ENCODE measurements at regions not wholly inside any gene's neighbourhood (a gene's known extent, or its start where the extent isn't known, plus 50 kb on each side); places are given as distances from the start of the nearest gene placed in this dataset.
"Not testable (repeated sequence)": the region's sequence is repeated elsewhere in the genome, so short reads cannot be mapped to it uniquely, and the experiment has no call there.

- not testable (repeated sequence) for H3K27ac Mint-ChIP-seq, H3K9me3 Mint-ChIP-seq, H3K4me3 Mint-ChIP-seq, ATAC-seq, H3K4me1 Mint-ChIP-seq, H3K27me3 Mint-ChIP-seq, DNase-seq
These were observed 214.0 kb upstream of the HSF2 start for GRCh38 chr6:122185458-122185857.

- no peak for DNase-seq
- Mint-ChIP-seq H3K9me3 (no peaks in the 10 kb centered on the region), H3K27ac (no peak overlapping the region), H3K27me3 (no peaks in the 10 kb centered on the region), H3K4me1 (no peaks in the 10 kb centered on the region), H3K4me3 (no peak overlapping the region)
- no peak for ATAC-seq
These were observed 212.3 kb upstream of the HSF2 start for GRCh38 chr6:122187186-122187585.

- Mint-ChIP-seq H3K9me3 (peaks cover 0 to 2% of the 10 kb centered on the region in 2 donors), H3K27ac (no peak overlapping the region), H3K4me3 (no peak overlapping the region), H3K4me1 (no peaks in the 10 kb centered on the region), H3K27me3 (no peaks in the 10 kb centered on the region)
- no peak for ATAC-seq
- DNase-seq: no peak
These were observed 200.5 kb upstream of the HSF2 start for GRCh38 chr6:122198922-122199321.

- no peak for ATAC-seq
- H3K9me3 Mint-ChIP-seq: peaks cover 6 to 9% of the 10 kb centered on the region in 2 donors
- no peak overlapping the region for H3K27ac Mint-ChIP-seq
- no peak for DNase-seq
- no peaks in the 10 kb centered on the region for H3K4me1 Mint-ChIP-seq
- H3K4me3 Mint-ChIP-seq: no peak overlapping the region
- no peaks in the 10 kb centered on the region for H3K27me3 Mint-ChIP-seq
These were observed 199.0 kb upstream of the HSF2 start for GRCh38 chr6:122200440-122200839.

GRCh38 chr6:122202576-122203137 lies 196.8 kb upstream of the HSF2 start:
- no peak for DNase-seq
- H3K27ac Mint-ChIP-seq: no peak overlapping the region
- peaks cover 6 to 9% of the 10 kb centered on the region in 2 donors for H3K9me3 Mint-ChIP-seq
- H3K27me3 Mint-ChIP-seq: no peaks in the 10 kb centered on the region
- no peak for ATAC-seq
- no peaks in the 10 kb centered on the region for H3K4me1 Mint-ChIP-seq
- no peak overlapping the region for H3K4me3 Mint-ChIP-seq

- Mint-ChIP-seq H3K9me3 (peaks cover 6 to 9% of the 10 kb centered on the region in 2 donors), H3K27me3 (no peaks in the 10 kb centered on the region), H3K4me1 (no peaks in the 10 kb centered on the region), H3K4me3 (no peak overlapping the region), H3K27ac (no peak overlapping the region)
- DNase-seq (no peak), ATAC-seq (no peak)
These were observed 192.4 kb upstream of the HSF2 start for GRCh38 chr6:122207061-122207460.

GRCh38 chr6:122207794-122208193 lies 191.7 kb upstream of the HSF2 start:
- H3K4me1 Mint-ChIP-seq: no peaks in the 10 kb centered on the region
- no peak overlapping the region for H3K4me3 Mint-ChIP-seq
- peaks cover 6 to 9% of the 10 kb centered on the region in 2 donors for H3K9me3 Mint-ChIP-seq
- no peak overlapping the region for H3K27ac Mint-ChIP-seq
- H3K27me3 Mint-ChIP-seq: no peaks in the 10 kb centered on the region
- no peak for DNase-seq
- ATAC-seq: no peak

- DNase-seq (no peak), ATAC-seq (no peak)
- H3K9me3 Mint-ChIP-seq: no peaks in the 10 kb centered on the region
- no peak overlapping the region for H3K27ac Mint-ChIP-seq
- H3K4me3 Mint-ChIP-seq: no peak overlapping the region
- no peaks in the 10 kb centered on the region for H3K4me1 Mint-ChIP-seq
- peaks cover 6% of the 10 kb centered on the region for H3K27me3 Mint-ChIP-seq
These were observed 184.7 kb upstream of the HSF2 start for GRCh38 chr6:122214605-122215318.

GRCh38 chr6:122220254-122220653 lies 179.2 kb upstream of the HSF2 start:
- Mint-ChIP-seq H3K27me3 (peaks cover 6% of the 10 kb centered on the region), H3K27ac (no peak overlapping the region), H3K4me1 (no peaks in the 10 kb centered on the region), H3K9me3 (no peaks in the 10 kb centered on the region), H3K4me3 (no peak overlapping the region)
- no peak for DNase-seq
- no peak for ATAC-seq

GRCh38 chr6:122222761-122223160 lies 176.7 kb upstream of the HSF2 start:
- DNase-seq (no peak), ATAC-seq (no peak)
- no peak overlapping the region for H3K4me3 Mint-ChIP-seq
- no peaks in the 10 kb centered on the region for H3K27me3 Mint-ChIP-seq
- no peaks in the 10 kb centered on the region for H3K9me3 Mint-ChIP-seq
- no peaks in the 10 kb centered on the region for H3K4me1 Mint-ChIP-seq
- H3K27ac Mint-ChIP-seq: no peak overlapping the region

GRCh38 chr6:122223251-122223650 lies 176.2 kb upstream of the HSF2 start:
- H3K4me1 Mint-ChIP-seq: no peaks in the 10 kb centered on the region
- no peak overlapping the region for H3K27ac Mint-ChIP-seq
- DNase-seq (no peak), ATAC-seq (no peak)
- no peaks in the 10 kb centered on the region for H3K9me3 Mint-ChIP-seq
- H3K4me3 Mint-ChIP-seq: no peak overlapping the region
- no peaks in the 10 kb centered on the region for H3K27me3 Mint-ChIP-seq

- no peak for ATAC-seq
- H3K27me3 Mint-ChIP-seq: no peaks in the 10 kb centered on the region
- H3K4me1 Mint-ChIP-seq: no peaks in the 10 kb centered on the region
- peaks cover 9 to 15% of the 10 kb centered on the region in 2 donors for H3K9me3 Mint-ChIP-seq
- no peak for DNase-seq
- H3K4me3 Mint-ChIP-seq: no peak overlapping the region
- H3K27ac Mint-ChIP-seq: no peak overlapping the region
These were observed 160.6 kb upstream of the HSF2 start for GRCh38 chr6:122238861-122239260.

- no peaks in the 10 kb centered on the region for H3K4me1 Mint-ChIP-seq
- H3K4me3 Mint-ChIP-seq: no peak overlapping the region
- H3K27ac Mint-ChIP-seq: no peak overlapping the region
- H3K27me3 Mint-ChIP-seq: no peaks in the 10 kb centered on the region
- H3K9me3 Mint-ChIP-seq: peaks cover 9 to 43% of the 10 kb centered on the region in 2 donors
- DNase-seq (no peak), ATAC-seq (no peak)
These were observed 152.4 kb upstream of the HSF2 start for GRCh38 chr6:122246906-122247658.

GRCh38 chr6:122248001-122248669 lies 151.3 kb upstream of the HSF2 start:
- Mint-ChIP-seq H3K27me3 (no peaks in the 10 kb centered on the region), H3K27ac (no peak overlapping the region), H3K9me3 (peaks cover 11 to 36% of the 10 kb centered on the region in 2 donors), H3K4me1 (no peaks in the 10 kb centered on the region), H3K4me3 (no peak overlapping the region)
- DNase-seq: no peak
- peak; percentile 12 for ATAC-seq

- Mint-ChIP-seq H3K27me3 (no peaks in the 10 kb centered on the region), H3K4me1 (no peaks in the 10 kb centered on the region), H3K27ac (no peak overlapping the region), H3K4me3 (no peak overlapping the region), H3K9me3 (peaks cover 5 to 29% of the 10 kb centered on the region in 2 donors)
- DNase-seq (no peak), ATAC-seq (no peak)
These were observed 150.6 kb upstream of the HSF2 start for GRCh38 chr6:122248844-122249243.

GRCh38 chr6:122258839-122259238 lies 140.6 kb upstream of the HSF2 start:
- Mint-ChIP-seq H3K4me3 (no peak overlapping the region), H3K27ac (no peak overlapping the region), H3K4me1 (no peaks in the 10 kb centered on the region), H3K9me3 (no peaks in the 10 kb centered on the region), H3K27me3 (no peaks in the 10 kb centered on the region)
- DNase-seq (no peak), ATAC-seq (no peak)
